ENCODE measurements at regions not wholly inside any gene's neighbourhood (a gene's known extent, or its start where the extent isn't known, plus 50 kb on each side); places are given as distances from the start of the nearest gene placed in this dataset.

DNA sequence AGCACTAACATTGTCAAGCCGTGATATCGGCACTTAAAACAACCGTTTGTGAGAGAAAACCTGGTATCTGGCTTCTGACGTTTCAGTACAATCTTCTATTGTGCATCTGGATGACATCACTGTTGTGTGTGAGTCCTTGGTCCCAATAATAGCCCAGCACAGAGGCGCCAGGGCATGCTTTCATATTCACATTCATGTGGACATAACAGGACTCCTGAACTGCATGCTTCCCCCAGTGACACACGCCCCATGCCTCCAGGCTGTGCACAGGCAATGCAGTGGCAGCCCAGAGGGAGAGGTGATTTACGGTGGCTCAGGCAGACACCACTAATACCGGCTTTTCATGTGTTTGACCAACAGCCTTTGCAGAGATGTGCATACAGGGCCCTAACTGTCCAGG, 58.1 kb downstream of the MRPL57 start (continued):
- no peak for TF ChIP-seq ZMAT5 (CRISPR knock-in tag; IDR thresholded peaks at IDR 0.05; ENCODE audit: borderline replicate concordance, low read depth)
- TF ChIP-seq ZNF446 (CRISPR knock-in tag; IDR thresholded peaks at IDR 0.05): no peak

GRCh38 chr13:21235174-21235573, 58.7 kb downstream of the MRPL57 start:
- H2AFZ ChIP-seq (ENCODE audit: low read length): no peak overlapping the region
- TF ChIP-seq ZNF580 (CRISPR knock-in tag; IDR thresholded peaks at IDR 0.05; ENCODE audit: borderline replicate concordance, low read depth): no peak
- no peak for TF ChIP-seq ZNF780A (CRISPR knock-in tag; IDR thresholded peaks at IDR 0.05)
- no peak for TF ChIP-seq NR2F2 (IDR thresholded peaks at IDR 0.05; ENCODE audit: borderline replicate concordance, low read depth)
- no peak for TF ChIP-seq RBM22 (optimal IDR thresholded peaks at IDR 0.05; ENCODE audit: low read length)
- TF ChIP-seq ZNF367 (CRISPR knock-in tag; IDR thresholded peaks at IDR 0.05; ENCODE audit: borderline replicate concordance): no peak
- TF ChIP-seq KLF9 (CRISPR knock-in tag; IDR thresholded peaks at IDR 0.05; ENCODE audit: low read depth): no peak
- TF ChIP-seq ZFP36L2 (CRISPR knock-in tag; IDR thresholded peaks at IDR 0.05): no peak
- no peak for TF ChIP-seq NCOR1 (IDR thresholded peaks at IDR 0.05; ENCODE audit: borderline replicate concordance, low read length)
- no peak for TF ChIP-seq ZBTB7B (CRISPR knock-in tag; IDR thresholded peaks at IDR 0.05)
- CTCF ChIA-PET (ENCODE audit: low intra/inter-chr PET ratio, low total read pairs): no interaction called here
- no TSS peak for BruUV-seq (replicated peaks)
- in situ Hi-C loops (cut with HindIII; ENCODE audit: extremely low pct_ligation_motif_present, low pct_unique_long_range_greater_than_20kb): no loop called here
- POLR2A ChIA-PET: no interaction called here
- FAIRE-seq: no peak
- no peak overlapping the region for H3K4me2 ChIP-seq (ENCODE audit: low read depth, low read length)
- peaks cover 11% of the 10 kb centered on the region for H3K4me1 ChIP-seq (ENCODE audit: insufficient read depth, low read length)
- H3K27me3 ChIP-seq (ENCODE audit: control insufficient read depth in 1 of 2, insufficient read depth in 2 of 2, low read length in 2 of 2): no peaks in the 10 kb centered on the region; a peak in 1 of 5 replicates
- no peak overlapping the region for H3K4me3 ChIP-seq (replicated peaks in 1 of 3; ENCODE audit: insufficient read depth in 1 of 3, low read depth in 2 of 3, low read length in 3 of 3)
- 72% methylated on average over 12 of the region's 12 CpGs for WGBS (ENCODE audit: low lambda C conversion rate)
- H3K27ac ChIP-seq (ENCODE audit: extremely low read length, insufficient read depth, low read length): no peak overlapping the region
- H3K9me3 ChIP-seq (ENCODE audit: low read length): no peaks in the 10 kb centered on the region
- DNase-seq (ENCODE audit: low spot score): no peak
- H3K36me3 ChIP-seq (replicated peaks in 1 of 2; ENCODE audit: control insufficient read depth in 1 of 2, insufficient read depth in 2 of 2, low read length in 2 of 2): no peaks in the 10 kb centered on the region
- intact Hi-C loops (cut with micrococcal nuclease; ENCODE audit: unreplicated experiment): no loop called here
- ATAC-seq: no peak
- H3K9ac ChIP-seq (ENCODE audit: insufficient read depth, low read depth, low read length): no peak overlapping the region
- no peaks in the 10 kb centered on the region for H4K20me1 ChIP-seq (ENCODE audit: insufficient read depth, low read length)
- no peaks in the 10 kb centered on the region for H3K79me2 ChIP-seq (ENCODE audit: insufficient read depth, low read length)
